HEK293 (cell line): ENCODE measurements at regions not wholly inside any gene's neighbourhood (a gene's known extent, or its start where the extent isn't known, plus 50 kb on each side); places are given as distances from the start of the nearest gene placed in this dataset.

Source experiments
- OSR2 ChIP-seq: fragments of 450-650 bp; formaldehyde crosslinking; IDR thresholded peaks from 2 replicates; pipeline ENCODE4 v1.5.1; 2016; ENCODE audit warnings: missing biosample characterization, missing genetic modification characterization
- REPIN1 ChIP-seq: fragments of 450-650 bp; formaldehyde crosslinking; IDR thresholded peaks from 2 replicates; pipeline ENCODE4 v1.5.1; 2017; ENCODE audit warnings: missing biosample characterization, missing genetic modification characterization, low read depth
- ZBTB20 ChIP-seq: fragments of 450-650 bp; formaldehyde crosslinking; IDR thresholded peaks from 2 replicates; pipeline ENCODE4 v1.5.1; 2016; ENCODE audit warnings: missing biosample characterization, missing genetic modification characterization
- ZBTB8A ChIP-seq: fragments of 450-650 bp; formaldehyde crosslinking; IDR thresholded peaks from 2 replicates; pipeline ENCODE4 v1.5.1; 2016; ENCODE audit warnings: missing biosample characterization, missing genetic modification characterization
- ZNF157 ChIP-seq: fragments of 450-650 bp; formaldehyde crosslinking; IDR thresholded peaks from 2 replicates; pipeline ENCODE4 v1.5.1; 2016; ENCODE audit warnings: missing biosample characterization, missing genetic modification characterization
- ZNF302 ChIP-seq: fragments of 450-650 bp; formaldehyde crosslinking; IDR thresholded peaks from 2 replicates; pipeline ENCODE4 v1.5.1; 2016; ENCODE audit warnings: missing biosample characterization, missing genetic modification characterization, low read depth
- ZNF335 ChIP-seq: fragments of 450-650 bp; formaldehyde crosslinking; conservative IDR thresholded peaks from 2 replicates; pipeline ENCODE4 v1.5.1; 2016; ENCODE audit warnings: missing biosample characterization, missing genetic modification characterization
- ZNF48 ChIP-seq: fragments of 450-650 bp; formaldehyde crosslinking; IDR thresholded peaks from 2 replicates; pipeline ENCODE4 v1.5.1; 2016; ENCODE audit warnings: missing biosample characterization, missing genetic modification characterization
- ZNF664 ChIP-seq: fragments of 450-650 bp; formaldehyde crosslinking; IDR thresholded peaks from 2 replicates; pipeline ENCODE4 v1.5.1; 2016; ENCODE audit warnings: missing biosample characterization, missing genetic modification characterization
- TF ChIP-seq, protein P1 (sequence below): sonication (generic); formaldehyde crosslinking; IDR thresholded peaks from 2 replicates; pipeline ENCODE4 v1.8.1; 2022; ENCODE audit warnings: mild to moderate bottlenecking, moderate library complexity, missing genetic modification reagents
- TF ChIP-seq, protein P2 (sequence below): fragments of 450-650 bp; formaldehyde crosslinking; IDR thresholded peaks from 2 replicates; pipeline ENCODE4 v1.5.1; 2016; ENCODE audit warnings: missing biosample characterization, missing genetic modification characterization
- TF ChIP-seq, protein P3 (sequence below): IDR thresholded peaks from 2 replicates; pipeline ENCODE4 v1.6.1; 2011; ENCODE audit warnings: mild to moderate bottlenecking, low read depth, low read length, borderline replicate concordance

DNA sequence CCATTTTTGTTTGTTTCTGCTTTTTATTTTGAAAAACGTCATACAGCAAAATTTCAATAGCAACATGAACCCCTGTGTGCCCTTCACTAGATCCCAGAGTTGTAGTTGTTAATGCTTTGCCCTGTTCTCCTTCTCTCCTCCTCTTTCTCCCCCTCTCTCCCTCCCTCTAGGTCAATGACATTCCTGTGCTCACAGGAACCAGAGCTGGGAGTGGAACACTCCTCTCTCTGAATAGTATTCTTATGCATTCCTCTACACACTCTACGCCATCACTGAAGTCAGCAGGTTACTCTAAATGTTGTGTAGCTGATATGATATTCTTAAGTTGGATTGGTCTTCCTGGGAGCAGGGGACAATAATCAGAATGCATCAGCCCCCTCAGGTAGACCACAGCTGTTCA lies 243.4 kb downstream of the SYK start:
- no peak for TF ChIP-seq ZBTB8A (tag by site-specific recombination)
- no peak for TF ChIP-seq ZBTB20 (tag by site-specific recombination)
- no peak for TF ChIP-seq ZNF48 (tag by site-specific recombination)
- no peak for TF ChIP-seq ZNF157 (tag by site-specific recombination)
- TF ChIP-seq, protein P1, sequence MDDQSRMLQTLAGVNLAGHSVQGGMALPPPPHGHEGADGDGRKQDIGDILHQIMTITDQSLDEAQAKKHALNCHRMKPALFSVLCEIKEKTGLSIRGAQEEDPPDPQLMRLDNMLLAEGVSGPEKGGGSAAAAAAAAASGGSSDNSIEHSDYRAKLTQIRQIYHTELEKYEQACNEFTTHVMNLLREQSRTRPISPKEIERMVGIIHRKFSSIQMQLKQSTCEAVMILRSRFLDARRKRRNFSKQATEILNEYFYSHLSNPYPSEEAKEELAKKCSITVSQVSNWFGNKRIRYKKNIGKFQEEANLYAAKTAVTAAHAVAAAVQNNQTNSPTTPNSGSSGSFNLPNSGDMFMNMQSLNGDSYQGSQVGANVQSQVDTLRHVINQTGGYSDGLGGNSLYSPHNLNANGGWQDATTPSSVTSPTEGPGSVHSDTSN: no peak
- TF ChIP-seq ZNF302 (tag by site-specific recombination): no peak
- no peak for TF ChIP-seq REPIN1 (tag by site-specific recombination)
- TF ChIP-seq, protein P2, sequence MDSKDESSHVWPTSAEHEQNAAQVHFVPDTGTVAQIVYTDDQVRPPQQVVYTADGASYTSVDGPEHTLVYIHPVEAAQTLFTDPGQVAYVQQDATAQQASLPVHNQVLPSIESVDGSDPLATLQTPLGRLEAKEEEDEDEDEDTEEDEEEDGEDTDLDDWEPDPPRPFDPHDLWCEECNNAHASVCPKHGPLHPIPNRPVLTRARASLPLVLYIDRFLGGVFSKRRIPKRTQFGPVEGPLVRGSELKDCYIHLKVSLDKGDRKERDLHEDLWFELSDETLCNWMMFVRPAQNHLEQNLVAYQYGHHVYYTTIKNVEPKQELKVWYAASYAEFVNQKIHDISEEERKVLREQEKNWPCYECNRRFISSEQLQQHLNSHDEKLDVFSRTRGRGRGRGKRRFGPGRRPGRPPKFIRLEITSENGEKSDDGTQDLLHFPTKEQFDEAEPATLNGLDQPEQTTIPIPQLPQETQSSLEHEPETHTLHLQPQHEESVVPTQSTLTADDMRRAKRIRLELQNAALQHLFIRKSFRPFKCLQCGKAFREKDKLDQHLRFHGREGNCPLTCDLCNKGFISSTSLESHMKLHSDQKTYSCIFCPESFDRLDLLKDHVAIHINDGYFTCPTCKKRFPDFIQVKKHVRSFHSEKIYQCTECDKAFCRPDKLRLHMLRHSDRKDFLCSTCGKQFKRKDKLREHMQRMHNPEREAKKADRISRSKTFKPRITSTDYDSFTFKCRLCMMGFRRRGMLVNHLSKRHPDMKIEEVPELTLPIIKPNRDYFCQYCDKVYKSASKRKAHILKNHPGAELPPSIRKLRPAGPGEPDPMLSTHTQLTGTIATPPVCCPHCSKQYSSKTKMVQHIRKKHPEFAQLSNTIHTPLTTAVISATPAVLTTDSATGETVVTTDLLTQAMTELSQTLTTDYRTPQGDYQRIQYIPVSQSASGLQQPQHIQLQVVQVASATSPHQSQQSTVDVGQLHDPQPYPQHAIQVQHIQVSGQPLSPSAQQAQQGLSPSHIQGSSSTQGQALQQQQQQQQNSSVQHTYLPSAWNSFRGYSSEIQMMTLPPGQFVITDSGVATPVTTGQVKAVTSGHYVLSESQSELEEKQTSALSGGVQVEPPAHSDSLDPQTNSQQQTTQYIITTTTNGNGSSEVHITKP: no peak
- TF ChIP-seq ZNF335 (tag by site-specific recombination): no peak
- TF ChIP-seq OSR2: no peak
- TF ChIP-seq, protein P3, sequence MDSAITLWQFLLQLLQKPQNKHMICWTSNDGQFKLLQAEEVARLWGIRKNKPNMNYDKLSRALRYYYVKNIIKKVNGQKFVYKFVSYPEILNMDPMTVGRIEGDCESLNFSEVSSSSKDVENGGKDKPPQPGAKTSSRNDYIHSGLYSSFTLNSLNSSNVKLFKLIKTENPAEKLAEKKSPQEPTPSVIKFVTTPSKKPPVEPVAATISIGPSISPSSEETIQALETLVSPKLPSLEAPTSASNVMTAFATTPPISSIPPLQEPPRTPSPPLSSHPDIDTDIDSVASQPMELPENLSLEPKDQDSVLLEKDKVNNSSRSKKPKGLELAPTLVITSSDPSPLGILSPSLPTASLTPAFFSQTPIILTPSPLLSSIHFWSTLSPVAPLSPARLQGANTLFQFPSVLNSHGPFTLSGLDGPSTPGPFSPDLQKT: no peak
- TF ChIP-seq ZNF664: no peak
